ENCODE measurements at regions not wholly inside any gene's neighbourhood (a gene's known extent, or its start where the extent isn't known, plus 50 kb on each side); places are given as distances from the start of the nearest gene placed in this dataset.

GRCh38 chr11:37504060-37504611 lies 906.1 kb upstream of the RAG2 start:
- H3K4me3 ChIP-seq, result no peak overlapping the region
- no peaks in the 10 kb centered on the region for H3K9me3 ChIP-seq (replicated peaks)
- no peaks in the 10 kb centered on the region for H3K36me3 ChIP-seq
- peaks cover 39% of the 10 kb centered on the region for H3K4me1 ChIP-seq
- DNase-seq, result peak; percentile 29 to 69
- peak overlapping the region; percentile 94 for H3K27ac ChIP-seq
- no peaks in the 10 kb centered on the region for H3K27me3 ChIP-seq

GRCh38 chr11:37503411-37504059 lies 905.5 kb upstream of the RAG2 start:
- Histone ChIP-seq H3K4me3 (no peak overlapping the region), H3K27ac (peak overlapping the region; percentile 94), H3K9me3 (replicated peaks) (no peaks in the 10 kb centered on the region), H3K4me1 (peaks cover 39% of the 10 kb centered on the region), H3K36me3 (no peaks in the 10 kb centered on the region), H3K27me3 (no peaks in the 10 kb centered on the region)
- no peak for DNase-seq

DNA sequence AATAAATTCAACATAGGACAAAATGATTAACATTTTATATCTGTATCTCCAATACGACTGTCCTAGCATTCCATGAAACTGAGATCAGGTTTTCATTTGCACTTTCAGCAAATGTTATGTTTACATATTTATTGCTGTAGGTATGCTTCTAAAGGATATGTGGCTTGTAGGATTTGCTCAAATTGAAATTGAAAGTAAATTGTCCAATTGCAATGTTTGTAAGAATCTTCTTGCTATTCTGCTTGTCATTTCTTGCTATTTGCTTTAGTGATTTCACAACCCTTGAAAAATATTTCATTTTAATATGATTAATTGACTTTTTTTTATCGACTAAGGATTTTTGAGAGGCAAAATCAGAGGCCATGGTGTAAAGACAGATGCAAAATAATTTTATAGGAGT lies 904.2 kb upstream of the RAG2 start:
- no peak for DNase-seq
- Histone ChIP-seq H3K4me1 (peaks cover 39% of the 10 kb centered on the region), H3K9me3 (replicated peaks) (no peaks in the 10 kb centered on the region), H3K27me3 (no peaks in the 10 kb centered on the region), H3K4me3 (no peak overlapping the region), H3K27ac (no peak overlapping the region), H3K36me3 (no peaks in the 10 kb centered on the region)

- no peaks in the 10 kb centered on the region for H3K27me3 ChIP-seq
- no peak for DNase-seq
- no peaks in the 10 kb centered on the region for H3K9me3 ChIP-seq (replicated peaks)
- no peak overlapping the region for H3K27ac ChIP-seq
- no peak overlapping the region for H3K4me3 ChIP-seq
- H3K36me3 ChIP-seq, result no peaks in the 10 kb centered on the region
- peaks cover 26% of the 10 kb centered on the region for H3K4me1 ChIP-seq
Measured at GRCh38 chr11:37500425-37500824, 902.4 kb upstream of the RAG2 start.

DNA sequence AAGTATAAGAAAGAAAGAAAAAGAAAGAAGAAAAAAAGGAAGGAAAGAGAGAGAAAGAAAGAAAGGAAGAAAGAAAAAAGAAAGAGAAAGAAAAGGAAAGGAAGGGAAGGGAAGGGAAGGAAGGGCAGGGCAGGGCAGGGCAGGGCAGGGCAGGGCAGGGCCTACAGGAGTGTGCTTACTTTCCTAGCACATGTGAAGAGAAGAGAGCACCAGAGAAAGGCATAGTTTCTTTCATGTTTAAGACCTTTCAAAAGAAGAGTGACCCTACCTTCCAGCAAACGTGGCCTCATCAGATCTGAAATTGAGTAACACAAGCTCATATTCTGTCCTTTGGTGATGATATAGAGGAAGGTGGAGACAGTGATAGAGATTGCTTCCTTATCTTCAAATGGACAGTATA lies 899.3 kb upstream of the RAG2 start:
- H3K27ac ChIP-seq, result no peak overlapping the region
- no peaks in the 10 kb centered on the region for H3K9me3 ChIP-seq (replicated peaks)
- H3K27me3 ChIP-seq, result no peaks in the 10 kb centered on the region
- no peak for DNase-seq
- H3K4me3 ChIP-seq, result no peak overlapping the region
- no peaks in the 10 kb centered on the region for H3K36me3 ChIP-seq
- H3K4me1 ChIP-seq, result peaks cover 4% of the 10 kb centered on the region

- no peak overlapping the region for H3K27ac ChIP-seq
- H3K4me3 ChIP-seq, result no peak overlapping the region
- no peak for DNase-seq
- H3K36me3 ChIP-seq, result no peaks in the 10 kb centered on the region
- no peaks in the 10 kb centered on the region for H3K27me3 ChIP-seq
- H3K9me3 ChIP-seq (replicated peaks), result no peaks in the 10 kb centered on the region
- no peaks in the 10 kb centered on the region for H3K4me1 ChIP-seq
Measured at GRCh38 chr11:37496201-37496600, 898.2 kb upstream of the RAG2 start.

GRCh38 chr11:37484298-37484697 lies 886.3 kb upstream of the RAG2 start:
- Histone ChIP-seq H3K27me3 (no peaks in the 10 kb centered on the region), H3K4me1 (no peaks in the 10 kb centered on the region), H3K4me3 (no peak overlapping the region), H3K27ac (no peak overlapping the region), H3K9me3 (replicated peaks) (no peaks in the 10 kb centered on the region), H3K36me3 (no peaks in the 10 kb centered on the region)
- no peak for DNase-seq

- no peak overlapping the region for H3K27ac ChIP-seq
- DNase-seq, result no peak
- no peaks in the 10 kb centered on the region for H3K27me3 ChIP-seq
- no peaks in the 10 kb centered on the region for H3K9me3 ChIP-seq (replicated peaks)
- H3K4me1 ChIP-seq, result no peaks in the 10 kb centered on the region
- H3K4me3 ChIP-seq, result no peak overlapping the region
- no peaks in the 10 kb centered on the region for H3K36me3 ChIP-seq
Measured at GRCh38 chr11:37483761-37484160, 885.7 kb upstream of the RAG2 start.

DNA sequence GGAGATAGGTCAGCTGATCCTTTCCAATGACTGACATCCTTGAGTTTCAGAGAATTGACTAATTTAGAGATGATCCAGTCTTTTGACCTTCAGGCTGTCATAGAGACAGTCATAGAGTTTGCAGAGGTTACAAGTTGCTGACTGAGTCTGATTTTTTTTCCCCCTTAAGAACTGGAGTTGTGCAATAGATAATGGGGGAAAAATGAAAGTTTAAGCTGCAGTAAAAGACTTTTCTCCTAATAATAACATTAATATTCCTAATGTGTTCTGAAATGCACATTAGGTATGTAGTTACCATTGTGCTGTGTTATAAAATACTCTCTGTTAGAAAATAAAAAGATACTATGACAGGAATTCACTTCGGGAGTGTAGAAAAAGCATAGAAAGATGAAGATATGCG lies 876.9 kb upstream of the RAG2 start:
- Histone ChIP-seq H3K27me3 (no peaks in the 10 kb centered on the region), H3K4me1 (peaks cover 7% of the 10 kb centered on the region), H3K36me3 (no peaks in the 10 kb centered on the region), H3K9me3 (replicated peaks) (no peaks in the 10 kb centered on the region), H3K4me3 (no peak overlapping the region), H3K27ac (no peak overlapping the region)
- no peak for DNase-seq

- Histone ChIP-seq H3K27me3 (no peaks in the 10 kb centered on the region), H3K4me1 (peaks cover 2% of the 10 kb centered on the region; the same call in 1 of the 2 replicates), H3K9me3 (replicated peaks) (no peaks in the 10 kb centered on the region), H3K36me3 (no peaks in the 10 kb centered on the region), H3K27ac (no peak overlapping the region), H3K4me3 (no peak overlapping the region)
- DNase-seq, result no peak
Measured at GRCh38 chr11:37468344-37468743, 870.3 kb upstream of the RAG2 start.

DNA sequence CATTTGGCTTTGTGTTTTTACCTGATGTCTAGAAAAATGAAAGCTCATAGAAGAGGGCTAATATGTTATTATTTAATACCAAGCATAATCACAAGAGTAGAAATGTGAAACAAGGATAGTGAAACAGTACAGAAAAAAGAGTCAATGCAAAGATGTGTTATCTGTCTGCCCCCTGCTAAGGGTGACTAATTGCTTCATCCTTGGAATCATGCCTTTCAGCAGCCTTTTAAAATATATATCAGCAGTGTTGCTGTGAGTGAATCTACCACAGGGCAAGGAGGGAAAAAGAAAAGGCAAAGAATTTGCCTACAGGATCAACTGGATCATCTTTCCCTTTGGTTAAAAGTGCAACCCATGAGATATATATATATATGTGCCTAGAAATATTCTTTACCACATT lies 867.2 kb upstream of the RAG2 start:
- H3K36me3 ChIP-seq, result no peaks in the 10 kb centered on the region
- peaks cover 2% of the 10 kb centered on the region; the same call in 1 of the 2 replicates for H3K4me1 ChIP-seq
- H3K4me3 ChIP-seq, result no peak overlapping the region
- no peaks in the 10 kb centered on the region for H3K27me3 ChIP-seq
- peak in 1 of 2 experiments; percentile 50 for DNase-seq
- H3K9me3 ChIP-seq (replicated peaks), result no peaks in the 10 kb centered on the region
- peak overlapping the region; percentile 25 for H3K27ac ChIP-seq

GRCh38 chr11:37459456-37459855 lies 861.4 kb upstream of the RAG2 start:
- Histone ChIP-seq H3K27ac (no peak overlapping the region), H3K4me3 (no peak overlapping the region), H3K4me1 (no peaks in the 10 kb centered on the region), H3K9me3 (replicated peaks) (no peaks in the 10 kb centered on the region), H3K27me3 (no peaks in the 10 kb centered on the region), H3K36me3 (no peaks in the 10 kb centered on the region)
- no peak for DNase-seq

DNA sequence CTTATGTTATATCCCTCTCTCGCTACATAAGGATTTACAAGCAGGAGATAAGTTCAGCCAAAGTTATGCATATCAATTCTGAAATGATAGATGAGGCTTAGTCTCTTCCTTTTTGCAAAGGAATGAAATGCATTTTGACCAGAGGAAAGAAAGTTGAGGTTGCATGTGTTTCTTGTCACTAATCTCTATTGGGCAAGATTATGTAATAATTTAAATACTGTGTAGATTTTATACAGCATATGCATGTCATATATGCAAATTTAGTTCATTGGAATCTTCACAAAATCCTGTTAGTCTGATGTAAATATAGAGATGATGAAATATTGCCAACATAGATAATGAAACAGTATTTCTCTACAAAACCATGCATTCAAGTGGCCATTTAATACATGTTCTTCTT lies 858.7 kb upstream of the RAG2 start:
- H3K9me3 ChIP-seq (replicated peaks), result no peaks in the 10 kb centered on the region
- DNase-seq, result no peak
- H3K4me3 ChIP-seq, result no peak overlapping the region
- no peaks in the 10 kb centered on the region for H3K27me3 ChIP-seq
- no peaks in the 10 kb centered on the region for H3K4me1 ChIP-seq
- H3K36me3 ChIP-seq, result no peaks in the 10 kb centered on the region
- H3K27ac ChIP-seq, result no peak overlapping the region

GRCh38 chr11:37451903-37452302 lies 853.9 kb upstream of the RAG2 start:
- H3K9me3 ChIP-seq (replicated peaks), result no peaks in the 10 kb centered on the region
- H3K4me3 ChIP-seq, result no peak overlapping the region
- H3K27me3 ChIP-seq, result no peaks in the 10 kb centered on the region
- H3K4me1 ChIP-seq, result no peaks in the 10 kb centered on the region
- no peak for DNase-seq
- no peak overlapping the region for H3K27ac ChIP-seq
- H3K36me3 ChIP-seq, result no peaks in the 10 kb centered on the region

DNA sequence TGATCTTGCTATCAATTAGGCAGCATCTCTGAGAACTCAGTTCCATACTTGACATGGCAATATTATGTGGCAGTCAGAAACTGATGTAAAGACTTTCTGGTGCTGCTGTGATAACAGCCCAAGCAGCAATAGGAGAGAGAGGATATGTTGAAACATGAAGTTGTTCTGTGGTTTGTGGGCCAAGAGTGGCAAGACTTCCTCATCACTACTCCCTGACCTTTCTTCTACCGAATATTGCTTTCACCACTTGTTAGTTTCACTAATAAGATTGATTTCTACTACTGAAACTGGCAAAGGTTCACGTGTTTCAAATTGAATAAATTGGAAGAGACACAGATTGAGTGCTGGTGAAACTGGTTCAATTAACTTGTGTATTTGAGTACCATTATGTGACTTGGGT lies 852.6 kb upstream of the RAG2 start:
- no peaks in the 10 kb centered on the region for H3K27me3 ChIP-seq
- no peak overlapping the region for H3K4me3 ChIP-seq
- H3K9me3 ChIP-seq (replicated peaks), result no peaks in the 10 kb centered on the region
- no peaks in the 10 kb centered on the region for H3K36me3 ChIP-seq
- no peak for DNase-seq
- H3K4me1 ChIP-seq, result no peaks in the 10 kb centered on the region
- no peak overlapping the region for H3K27ac ChIP-seq

- Histone ChIP-seq H3K9me3 (replicated peaks) (no peaks in the 10 kb centered on the region), H3K4me1 (no peaks in the 10 kb centered on the region), H3K27me3 (no peaks in the 10 kb centered on the region), H3K27ac (no peak overlapping the region), H3K4me3 (no peak overlapping the region), H3K36me3 (no peaks in the 10 kb centered on the region)
- DNase-seq, result peak; percentile 9 to 71
Measured at GRCh38 chr11:37449146-37449545, 851.1 kb upstream of the RAG2 start.

Measured in SJCRH30 (cell line).